ENCODE measurements at regions not wholly inside any gene's neighbourhood (a gene's known extent, or its start where the extent isn't known, plus 50 kb on each side); places are given as distances from the start of the nearest gene placed in this dataset.

DNA sequence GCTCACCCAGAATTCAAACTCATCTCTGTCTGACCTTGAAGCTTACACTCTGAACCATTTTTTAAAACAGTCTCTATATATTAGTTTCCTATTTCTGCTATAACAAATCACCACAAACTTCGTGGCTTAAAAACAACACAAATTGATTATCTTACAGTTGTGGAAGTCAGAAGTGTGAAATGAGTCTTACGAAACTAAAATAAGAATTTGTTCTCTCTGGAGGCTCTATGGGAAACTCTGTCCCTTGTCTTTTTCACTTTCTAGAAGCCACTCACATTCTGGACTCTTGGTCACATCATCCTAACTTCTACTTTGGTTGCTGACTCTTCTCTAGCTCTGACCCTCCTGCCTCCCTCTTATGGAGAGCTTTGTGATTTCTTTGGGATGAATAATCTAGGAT is 429.3 kb upstream of the THBS1 start:
- no TSS peak for BruUV-seq (replicated peaks)
- ATAC-seq (no peak), DNase-seq (ENCODE audit: low read depth, low spot score) (no peak)
- H3K27ac ChIP-seq (ENCODE audit: low read length): no peak overlapping the region
- in situ Hi-C loops (cut with HindIII; ENCODE audit: low pct_unique_long_range_greater_than_20kb, low sequenced_read_pairs): no loop called here
- no peaks in the 10 kb centered on the region for H3K9me3 ChIP-seq (ENCODE audit: control insufficient read depth, insufficient read depth, low read depth, low read length)
- H3K36me3 ChIP-seq (ENCODE audit: control insufficient read depth, insufficient read depth, low read length): no peaks in the 10 kb centered on the region
- ChIA-PET CTCF (no interaction called here), POLR2A (interaction anchor here (0.7 kb wide), 1 partner anchor 337 kb away, joined by 3 read pairs; no protein-coding TSS in a partner anchor)
- no peak overlapping the region for H3K4me3 ChIP-seq (ENCODE audit: low read depth in 2 of 2, low read length in 2 of 2)
- TF ChIP-seq SIN3A (IDR thresholded peaks at IDR 0.05; ENCODE audit: borderline replicate concordance, insufficient read depth, low read depth, low read length): no peak
- no peak for TF ChIP-seq TCF7L2 (IDR thresholded peaks at IDR 0.05; ENCODE audit: low read depth, low read length)
- TF ChIP-seq, protein P1, sequence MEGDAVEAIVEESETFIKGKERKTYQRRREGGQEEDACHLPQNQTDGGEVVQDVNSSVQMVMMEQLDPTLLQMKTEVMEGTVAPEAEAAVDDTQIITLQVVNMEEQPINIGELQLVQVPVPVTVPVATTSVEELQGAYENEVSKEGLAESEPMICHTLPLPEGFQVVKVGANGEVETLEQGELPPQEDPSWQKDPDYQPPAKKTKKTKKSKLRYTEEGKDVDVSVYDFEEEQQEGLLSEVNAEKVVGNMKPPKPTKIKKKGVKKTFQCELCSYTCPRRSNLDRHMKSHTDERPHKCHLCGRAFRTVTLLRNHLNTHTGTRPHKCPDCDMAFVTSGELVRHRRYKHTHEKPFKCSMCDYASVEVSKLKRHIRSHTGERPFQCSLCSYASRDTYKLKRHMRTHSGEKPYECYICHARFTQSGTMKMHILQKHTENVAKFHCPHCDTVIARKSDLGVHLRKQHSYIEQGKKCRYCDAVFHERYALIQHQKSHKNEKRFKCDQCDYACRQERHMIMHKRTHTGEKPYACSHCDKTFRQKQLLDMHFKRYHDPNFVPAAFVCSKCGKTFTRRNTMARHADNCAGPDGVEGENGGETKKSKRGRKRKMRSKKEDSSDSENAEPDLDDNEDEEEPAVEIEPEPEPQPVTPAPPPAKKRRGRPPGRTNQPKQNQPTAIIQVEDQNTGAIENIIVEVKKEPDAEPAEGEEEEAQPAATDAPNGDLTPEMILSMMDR (IDR thresholded peaks at IDR 0.05): no peak
- TF ChIP-seq POLR2AphosphoS5 (IDR thresholded peaks at IDR 0.05; ENCODE audit: low read depth, low read length): no peak
- TF ChIP-seq, protein P2, sequence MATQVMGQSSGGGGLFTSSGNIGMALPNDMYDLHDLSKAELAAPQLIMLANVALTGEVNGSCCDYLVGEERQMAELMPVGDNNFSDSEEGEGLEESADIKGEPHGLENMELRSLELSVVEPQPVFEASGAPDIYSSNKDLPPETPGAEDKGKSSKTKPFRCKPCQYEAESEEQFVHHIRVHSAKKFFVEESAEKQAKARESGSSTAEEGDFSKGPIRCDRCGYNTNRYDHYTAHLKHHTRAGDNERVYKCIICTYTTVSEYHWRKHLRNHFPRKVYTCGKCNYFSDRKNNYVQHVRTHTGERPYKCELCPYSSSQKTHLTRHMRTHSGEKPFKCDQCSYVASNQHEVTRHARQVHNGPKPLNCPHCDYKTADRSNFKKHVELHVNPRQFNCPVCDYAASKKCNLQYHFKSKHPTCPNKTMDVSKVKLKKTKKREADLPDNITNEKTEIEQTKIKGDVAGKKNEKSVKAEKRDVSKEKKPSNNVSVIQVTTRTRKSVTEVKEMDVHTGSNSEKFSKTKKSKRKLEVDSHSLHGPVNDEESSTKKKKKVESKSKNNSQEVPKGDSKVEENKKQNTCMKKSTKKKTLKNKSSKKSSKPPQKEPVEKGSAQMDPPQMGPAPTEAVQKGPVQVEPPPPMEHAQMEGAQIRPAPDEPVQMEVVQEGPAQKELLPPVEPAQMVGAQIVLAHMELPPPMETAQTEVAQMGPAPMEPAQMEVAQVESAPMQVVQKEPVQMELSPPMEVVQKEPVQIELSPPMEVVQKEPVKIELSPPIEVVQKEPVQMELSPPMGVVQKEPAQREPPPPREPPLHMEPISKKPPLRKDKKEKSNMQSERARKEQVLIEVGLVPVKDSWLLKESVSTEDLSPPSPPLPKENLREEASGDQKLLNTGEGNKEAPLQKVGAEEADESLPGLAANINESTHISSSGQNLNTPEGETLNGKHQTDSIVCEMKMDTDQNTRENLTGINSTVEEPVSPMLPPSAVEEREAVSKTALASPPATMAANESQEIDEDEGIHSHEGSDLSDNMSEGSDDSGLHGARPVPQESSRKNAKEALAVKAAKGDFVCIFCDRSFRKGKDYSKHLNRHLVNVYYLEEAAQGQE (IDR thresholded peaks at IDR 0.05; ENCODE audit: insufficient read depth in 1 of 2, low read depth in 2 of 2, low read length in 1 of 2): no peak
- no peaks in the 10 kb centered on the region for H3K27me3 ChIP-seq (ENCODE audit: control insufficient read depth, insufficient read depth, low read length)
- no peaks in the 10 kb centered on the region for H3K4me1 ChIP-seq (ENCODE audit: control insufficient read depth, insufficient read depth, low read length)
- intact Hi-C loops (cut with micrococcal nuclease; ENCODE audit: unreplicated experiment): loop anchor here (10.0 kb wide), 1 partner anchor 147 kb away; no protein-coding TSS in a partner anchor

DNA sequence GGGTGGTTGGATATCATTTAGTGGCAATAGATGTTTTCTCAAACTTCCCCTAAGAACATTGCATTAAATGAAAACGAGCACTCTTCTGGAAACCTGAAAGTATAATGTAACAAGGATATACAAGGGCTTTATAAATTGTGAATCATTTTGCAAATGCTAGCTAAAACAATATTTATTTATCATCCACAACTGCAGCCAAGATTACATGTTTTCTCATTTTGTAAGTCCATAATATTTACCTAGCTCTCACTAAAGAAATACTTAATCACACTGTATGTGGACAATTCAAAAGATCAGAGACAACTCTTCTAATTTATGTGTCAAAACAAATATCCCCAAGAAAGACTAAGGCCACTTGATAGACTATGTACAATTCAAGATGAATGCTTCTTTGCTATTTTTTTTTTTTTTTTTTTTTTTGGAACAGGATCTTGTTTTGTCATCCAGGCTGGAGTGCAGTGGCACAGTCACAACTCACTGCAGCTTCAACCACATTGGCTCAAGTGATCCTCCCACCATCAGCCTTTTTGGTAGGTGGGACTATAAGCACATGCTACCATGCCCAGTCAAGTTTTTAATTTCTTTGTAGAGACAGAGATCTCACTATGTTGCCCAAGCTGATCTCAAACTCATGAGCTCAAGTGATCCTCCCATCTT is 427.7 kb upstream of the THBS1 start:
- POLR2A ChIA-PET: no interaction called here

More for the DNA sequence above, 427.7 kb upstream of the THBS1 start:
- CTCF ChIA-PET: no interaction called here
- TF ChIP-seq, protein P1 (IDR thresholded peaks at IDR 0.05): no peak
- TF ChIP-seq POLR2AphosphoS5 (IDR thresholded peaks at IDR 0.05; ENCODE audit: low read depth, low read length): no peak
- no peak for TF ChIP-seq SIN3A (IDR thresholded peaks at IDR 0.05; ENCODE audit: borderline replicate concordance, insufficient read depth, low read depth, low read length)
- no peak for TF ChIP-seq TCF7L2 (IDR thresholded peaks at IDR 0.05; ENCODE audit: low read depth, low read length)
- TF ChIP-seq, protein P2 (IDR thresholded peaks at IDR 0.05; ENCODE audit: insufficient read depth in 1 of 2, low read depth in 2 of 2, low read length in 1 of 2): no peak
- intact Hi-C loops (cut with micrococcal nuclease; ENCODE audit: unreplicated experiment): loop anchor here (10.0 kb wide), 1 partner anchor 148 kb away; no protein-coding TSS in a partner anchor
- no peaks in the 10 kb centered on the region for H3K27me3 ChIP-seq (ENCODE audit: control insufficient read depth, insufficient read depth, low read length)
- DNase-seq (ENCODE audit: low read depth, low spot score): no peak
- in situ Hi-C loops (cut with HindIII; ENCODE audit: low pct_unique_long_range_greater_than_20kb, low sequenced_read_pairs): no loop called here
- H3K36me3 ChIP-seq (ENCODE audit: control insufficient read depth, insufficient read depth, low read length): no peaks in the 10 kb centered on the region
- no peak overlapping the region for H3K4me3 ChIP-seq (ENCODE audit: low read depth in 2 of 2, low read length in 2 of 2)
- ATAC-seq: no peak
- BruUV-seq (replicated peaks): no TSS peak
- H3K27ac ChIP-seq (ENCODE audit: low read length): no peak overlapping the region
- H3K4me1 ChIP-seq (ENCODE audit: control insufficient read depth, insufficient read depth, low read length): no peaks in the 10 kb centered on the region
- no peaks in the 10 kb centered on the region for H3K9me3 ChIP-seq (ENCODE audit: control insufficient read depth, insufficient read depth, low read depth, low read length)

All from Panc1 (cell line).